CD4-positive, alpha-beta T cell treated with Interleukin-12 subunit alpha and Interleukin-12 subunit beta, for 1 hour (primary cell): ENCODE measurements at regions not wholly inside any gene's neighbourhood (a gene's known extent, or its start where the extent isn't known, plus 50 kb on each side); places are given as distances from the start of the nearest gene placed in this dataset.

Source experiments
- DNase-seq: peaks from one replicate; pipeline ENCODE4 v3.0.0-alpha.2; 2020

GRCh38 chr7:45986355-45987298 lies 65.6 kb upstream of the IGFBP3 start:
- DNase-seq, result no peak

DNA sequence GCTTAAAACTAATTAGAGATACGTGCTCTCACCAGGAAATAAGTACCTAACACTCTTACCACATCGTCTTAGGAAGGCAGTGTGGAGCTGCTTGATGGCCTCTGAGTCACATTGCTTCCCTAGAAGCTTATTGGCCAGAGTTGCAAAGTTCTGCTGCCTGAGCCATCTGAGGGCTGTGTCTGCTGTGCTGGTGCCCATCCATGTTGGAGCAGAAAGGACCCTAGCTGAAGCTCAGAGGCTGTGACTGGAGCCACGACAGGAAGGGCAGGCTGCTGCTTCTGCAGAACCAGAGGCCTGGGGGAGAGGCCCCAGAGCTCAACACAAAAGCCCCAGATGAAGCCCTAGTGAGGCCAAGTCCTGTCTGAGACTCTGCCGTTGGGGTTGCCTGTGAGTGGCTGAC lies 64.8 kb upstream of the IGFBP3 start:
- DNase-seq, result no peak

GRCh38 chr7:45984386-45985295 lies 63.6 kb upstream of the IGFBP3 start:
- no peak for DNase-seq

DNA sequence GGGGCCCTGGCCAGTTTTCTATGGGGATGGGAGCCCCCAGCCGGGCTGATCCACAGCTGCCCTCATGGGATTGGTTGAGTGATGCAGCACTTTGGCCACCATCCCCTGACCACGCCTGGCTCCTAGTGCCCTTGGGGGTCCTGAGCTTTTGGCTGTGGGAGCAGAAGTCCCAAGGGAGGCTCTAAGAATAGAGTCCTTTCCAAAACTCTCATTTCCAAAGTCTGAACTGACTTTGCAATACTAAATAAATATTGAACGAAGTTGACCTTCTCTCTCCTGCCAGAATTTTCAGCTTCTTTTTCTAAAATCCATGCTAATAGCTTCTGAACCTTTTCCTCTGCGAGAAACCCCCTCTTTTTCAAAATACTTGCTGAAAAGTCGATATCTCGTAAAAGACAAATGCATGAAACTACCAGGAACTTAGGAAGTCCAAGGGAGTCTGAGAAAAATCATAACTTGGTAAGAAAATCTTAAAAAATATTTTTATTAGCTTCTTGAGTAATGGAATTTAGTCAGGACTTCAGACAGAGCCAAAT lies 62.7 kb upstream of the IGFBP3 start:
- no peak for DNase-seq

GRCh38 chr7:45982907-45983719 lies 62.0 kb upstream of the IGFBP3 start:
- DNase-seq, result no peak

- DNase-seq, result no peak
These were observed 61.1 kb upstream of the IGFBP3 start for GRCh38 chr7:45982132-45982531.

- no peak for DNase-seq
These were observed 59.9 kb upstream of the IGFBP3 start for GRCh38 chr7:45980973-45981372.

GRCh38 chr7:45980181-45980905 lies 59.3 kb upstream of the IGFBP3 start:
- DNase-seq, result no peak

GRCh38 chr7:45979275-45980180 lies 58.5 kb upstream of the IGFBP3 start:
- DNase-seq, result no peak

- DNase-seq, result no peak
These were observed 57.7 kb upstream of the IGFBP3 start for GRCh38 chr7:45978731-45979211.

DNA sequence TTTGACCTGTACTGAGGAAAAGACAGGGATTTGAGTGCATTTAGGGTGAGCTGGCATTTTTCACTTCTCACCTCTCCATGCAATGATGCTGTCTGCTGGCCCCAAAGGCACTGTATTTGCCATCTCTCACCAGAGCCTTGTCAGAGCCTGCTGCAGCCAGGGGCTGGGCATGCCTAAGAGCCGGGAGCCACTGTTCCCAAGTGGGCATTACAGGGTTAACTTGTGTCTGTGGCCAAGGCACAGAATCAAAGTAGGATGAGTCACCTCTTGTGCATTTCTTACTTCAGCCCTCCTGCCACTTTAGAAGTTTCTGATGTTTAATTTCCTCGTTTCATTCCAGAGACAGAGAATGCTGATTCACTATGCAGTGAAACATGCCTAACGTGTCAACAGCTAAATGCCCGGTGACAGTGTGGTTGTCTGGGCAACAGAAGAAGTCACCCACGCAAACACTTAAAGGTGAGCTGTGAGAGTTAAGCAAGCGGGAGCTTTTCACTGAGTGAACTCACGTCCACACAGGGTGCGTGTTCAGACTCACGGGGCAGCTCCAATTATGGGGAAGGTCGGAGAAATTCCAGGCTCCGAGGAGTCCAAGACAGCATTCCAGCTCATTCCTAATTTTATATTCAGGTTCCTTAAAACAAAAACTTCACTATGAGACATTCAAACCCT lies 57.1 kb upstream of the IGFBP3 start:
- no peak for DNase-seq

GRCh38 chr7:45977256-45977780 lies 56.2 kb upstream of the IGFBP3 start:
- DNase-seq, result no peak

- no peak for DNase-seq
These were observed 55.4 kb upstream of the IGFBP3 start for GRCh38 chr7:45976485-45976856.

DNA sequence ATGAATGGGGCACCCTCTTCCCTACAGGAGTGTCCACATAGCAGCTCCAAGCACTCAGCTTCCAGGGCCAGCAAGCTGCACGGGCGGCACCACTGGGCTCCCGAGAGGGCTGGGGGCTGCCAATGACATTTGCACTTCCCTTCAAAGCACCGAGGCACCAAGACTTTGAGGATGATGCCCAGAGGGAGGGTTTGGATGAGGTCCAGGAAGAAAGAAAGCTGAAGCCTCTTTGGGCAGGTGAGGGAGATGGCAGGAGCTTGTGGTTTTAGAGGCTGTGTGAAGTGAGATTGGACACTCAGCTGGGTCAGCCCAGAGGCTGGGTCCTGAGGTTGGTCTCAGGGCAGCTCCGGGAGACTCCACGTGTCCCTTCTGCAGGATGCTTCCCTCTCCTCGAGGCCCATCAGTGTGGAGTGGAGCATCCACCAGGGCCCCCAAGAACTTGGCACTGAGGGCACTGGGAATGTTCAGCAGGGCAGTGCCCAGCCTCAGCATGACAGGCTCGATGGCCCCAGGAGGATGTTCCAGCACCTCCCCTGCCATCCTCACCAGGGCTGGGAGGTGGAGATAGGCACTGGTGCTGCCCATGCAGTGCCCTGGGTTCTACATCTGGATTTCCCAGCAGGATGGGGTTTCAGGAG lies 54.9 kb upstream of the IGFBP3 start:
- no peak for DNase-seq

GRCh38 chr7:45975367-45975766 lies 54.3 kb upstream of the IGFBP3 start:
- DNase-seq, result no peak

- no peak for DNase-seq
These were observed 53.7 kb upstream of the IGFBP3 start for GRCh38 chr7:45974540-45975360.

GRCh38 chr7:45973725-45974532 lies 52.9 kb upstream of the IGFBP3 start:
- no peak for DNase-seq
